A549 (cell line): ENCODE measurements at regions not wholly inside any gene's neighbourhood (a gene's known extent, or its start where the extent isn't known, plus 50 kb on each side); places are given as distances from the start of the nearest gene placed in this dataset.
"Not testable (repeated sequence)": the region's sequence is repeated elsewhere in the genome, so short reads cannot be mapped to it uniquely, and the experiment has no call there.

ENCODE experiments used
- ATAC-seq, 2 experiments: fragments of 200-7000 bp in 1 of 2; fragments of >200 bp in 1 of 2; cut with Nextera tagmentation in 1 of 2; cut with Tn5 transposase in 1 of 2; 3 replicates each; pipeline versions ENCODE4 v1.8.0 to v1.9.1; 2018 to 2020; ENCODE audit warnings: mild to moderate bottlenecking in 1 of 2, moderate library complexity in 1 of 2
- CTCF ChIA-PET: fragments of 300-600 bp; sonication (Branson Sonifier 250); formaldehyde crosslinking; extraction: SDS; loops from one replicate; lab custom pipeline; 2021; ENCODE audit warnings: antibody characterized with exemption, inconsistent platforms; lab: Yijun Ruan, JAX
- POLR2A ChIA-PET: fragments of 350-600 bp; formaldehyde crosslinking; extraction: SDS; loops from one replicate; lab custom pipeline; 2021; ENCODE audit warnings: antibody characterized with exemption, inconsistent platforms; lab: Yijun Ruan, JAX
- DNase-seq, 2 experiments: peaks; one replicate each; pipeline versions ENCODE4 v3.0.0 to v3.0.0-alpha.2; 2011 to 2016; ENCODE audit warnings: low read depth in 1 of 2, low spot score in 1 of 2
- FAIRE-seq: peaks from 2 replicates; lab custom pipeline; 2011; peaks lifted over from hg19 to GRCh38; lab: Jason Lieb, UNC
- H3K27ac ChIP-seq, 2 experiments: fragments of >200 bp; sonication (Bioruptor Twin); formaldehyde crosslinking; 3 replicates each; pipeline ENCODE4 v1.5.1; 2016 to 2017
- H3K4me1 ChIP-seq: fragments of >200 bp; sonication (Bioruptor Twin); formaldehyde crosslinking; 3 replicates; pipeline ENCODE4 v1.6.1; 2016
- H3K4me2 ChIP-seq: fragments of >200 bp; sonication (Bioruptor Twin); formaldehyde crosslinking; 3 replicates; pipeline ENCODE4 v1.6.1; 2016
- H3K4me3 ChIP-seq: fragments of >200 bp; sonication (Bioruptor Twin); formaldehyde crosslinking; 3 replicates; pipeline ENCODE4 v1.5.1; 2016
- H3K9me3 ChIP-seq: fragments of >200 bp; sonication (Bioruptor Twin); formaldehyde crosslinking; 3 replicates; pipeline ENCODE4 v1.6.1; 2016
- BHLHE40 ChIP-seq: IDR thresholded peaks from 2 replicates; pipeline ENCODE4 v1.6.1; 2012; ENCODE audit warnings: low read depth, low read length, inconsistent platforms
- CBX2 ChIP-seq: fragments of 200-600 bp; sonication (generic); IDR thresholded peaks from 2 replicates; pipeline ENCODE4 v1.6.1; 2016; ENCODE audit warnings: low read depth, mild to moderate bottlenecking, borderline replicate concordance
- CBX8 ChIP-seq: fragments of 200-600 bp; sonication (generic); IDR thresholded peaks from 2 replicates; pipeline ENCODE4 v1.6.1; 2016
- CEBPB ChIP-seq, 2 experiments: fragments of >200 bp in 1 of 2; sonication (Bioruptor Twin) in 1 of 2; formaldehyde crosslinking in 1 of 2; IDR thresholded peaks; 2 replicates each; pipeline ENCODE4 v1.6.1; 2012 to 2016
- EP300 ChIP-seq, 2 experiments: fragments of >200 bp; sonication (Bioruptor Twin); formaldehyde crosslinking; IDR thresholded peaks; 2 replicates in 1 of 2; 3 replicates in 1 of 2; pipeline ENCODE4 v1.6.1; 2016 to 2017
- HDAC2 ChIP-seq: fragments of 200-600 bp; sonication (generic); IDR thresholded peaks from 2 replicates; pipeline ENCODE4 v1.6.1; 2016
- HOXB5 ChIP-seq: fragments of 250-450 bp; sonication (Bioruptor Pico); IDR thresholded peaks from 2 replicates; pipeline ENCODE4 v1.5.0; 2020; ENCODE audit warnings: mild to moderate bottlenecking, moderate library complexity
- JUNB ChIP-seq: fragments of >200 bp; sonication (Bioruptor Twin); formaldehyde crosslinking; IDR thresholded peaks from 2 replicates; pipeline ENCODE4 v1.6.1; 2016
- MYC ChIP-seq: IDR thresholded peaks from 2 replicates; pipeline ENCODE4 v1.6.1; 2012; ENCODE audit warnings: mild to moderate bottlenecking, inconsistent platforms, low read length, improper control_type of control experiment, borderline replicate concordance
- NFE2L2 ChIP-seq: fragments of 150-350 bp; conservative IDR thresholded peaks from 2 replicates; pipeline ENCODE4 v1.6.1; 2014; ENCODE audit warnings: low read length
- NPAS2 ChIP-seq: fragments of 250-450 bp; sonication (Bioruptor Pico); IDR thresholded peaks from 2 replicates; pipeline ENCODE4 v1.8.0; 2022; ENCODE audit warnings: mild to moderate bottlenecking, moderate library complexity, borderline replicate concordance
- PHF8 ChIP-seq: fragments of 200-600 bp; sonication (generic); IDR thresholded peaks from 2 replicates; pipeline ENCODE4 v1.6.1; 2016; ENCODE audit warnings: low read depth, mild to moderate bottlenecking, antibody characterized with exemption, moderate library complexity, borderline replicate concordance
- SMC3 ChIP-seq: fragments of >200 bp; sonication (Bioruptor Twin); formaldehyde crosslinking; IDR thresholded peaks from 3 replicates; pipeline ENCODE4 v1.6.1; 2018; ENCODE audit warnings: inconsistent platforms
- SREBF2 ChIP-seq: fragments of 450-650 bp; IDR thresholded peaks from 2 replicates; pipeline ENCODE4 v1.6.1; 2014; ENCODE audit warnings: mild to moderate bottlenecking, moderate library complexity
- TFCP2L1 ChIP-seq: fragments of 250-450 bp; sonication (Bioruptor Pico); IDR thresholded peaks from 2 replicates; pipeline ENCODE4 v1.5.0; 2021; ENCODE audit warnings: mild to moderate bottlenecking
- TP53 ChIP-seq: fragments of 250-450 bp; sonication (Bioruptor Pico); IDR thresholded peaks from 2 replicates; pipeline ENCODE4 v1.5.0; 2021; ENCODE audit warnings: mild to moderate bottlenecking, moderate library complexity
- WGBS: methylation state at CpG from one replicate; pipeline ENCODE4 v1.1.6; 2017; ENCODE audit errors: missing lambda C conversion rate; 5-methylcytosine and 5-hydroxymethylcytosine counted together
- TF ChIP-seq, protein P1 (sequence below): fragments of 250-450 bp; sonication (Bioruptor Pico); IDR thresholded peaks from 2 replicates; pipeline ENCODE4 v1.5.0; 2020; ENCODE audit warnings: low read depth, mild to moderate bottlenecking, moderate library complexity
- TF ChIP-seq, protein P2 (sequence below): IDR thresholded peaks from 2 replicates; pipeline ENCODE4 v1.6.1; 2012; ENCODE audit warnings: low read depth, borderline replicate concordance
- TF ChIP-seq, protein P3 (sequence below): IDR thresholded peaks from 2 replicates; pipeline ENCODE4 v1.6.1; 2012
- TF ChIP-seq, protein P4 (sequence below): fragments of 200-600 bp; sonication (generic); IDR thresholded peaks from 2 replicates; pipeline ENCODE4 v1.6.1; 2016; ENCODE audit warnings: antibody characterized with exemption, mild to moderate bottlenecking, moderate library complexity

DNA sequence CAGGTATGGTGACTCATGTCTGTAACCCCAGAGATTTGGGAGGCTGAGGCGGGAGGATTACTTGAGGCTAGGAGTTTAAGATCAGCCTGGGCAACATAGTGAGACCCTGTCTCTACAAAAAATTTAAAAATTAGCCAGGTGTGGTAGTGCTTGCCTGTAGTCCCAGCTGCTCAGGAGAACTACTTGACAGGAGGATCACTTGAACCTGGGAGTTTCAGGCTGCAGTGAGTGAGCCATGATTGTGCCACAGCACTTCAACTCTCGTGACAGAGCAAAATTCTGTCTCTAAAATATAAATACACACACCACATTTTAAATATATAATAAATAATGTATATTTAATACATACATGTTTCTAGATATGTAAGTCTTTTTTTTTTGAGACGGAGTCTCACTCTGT, 53.5 kb upstream of the TEX264 start:
- no peak for TF ChIP-seq CBX2
- TF ChIP-seq JUNB: no peak
- TF ChIP-seq, protein P1, sequence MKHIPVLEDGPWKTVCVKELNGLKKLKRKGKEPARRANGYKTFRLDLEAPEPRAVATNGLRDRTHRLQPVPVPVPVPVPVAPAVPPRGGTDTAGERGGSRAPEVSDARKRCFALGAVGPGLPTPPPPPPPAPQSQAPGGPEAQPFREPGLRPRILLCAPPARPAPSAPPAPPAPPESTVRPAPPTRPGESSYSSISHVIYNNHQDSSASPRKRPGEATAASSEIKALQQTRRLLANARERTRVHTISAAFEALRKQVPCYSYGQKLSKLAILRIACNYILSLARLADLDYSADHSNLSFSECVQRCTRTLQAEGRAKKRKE (CRISPR knock-in tag): no peak
- TF ChIP-seq, protein P2, sequence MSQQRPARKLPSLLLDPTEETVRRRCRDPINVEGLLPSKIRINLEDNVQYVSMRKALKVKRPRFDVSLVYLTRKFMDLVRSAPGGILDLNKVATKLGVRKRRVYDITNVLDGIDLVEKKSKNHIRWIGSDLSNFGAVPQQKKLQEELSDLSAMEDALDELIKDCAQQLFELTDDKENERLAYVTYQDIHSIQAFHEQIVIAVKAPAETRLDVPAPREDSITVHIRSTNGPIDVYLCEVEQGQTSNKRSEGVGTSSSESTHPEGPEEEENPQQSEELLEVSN: no peak
- TF ChIP-seq SREBF2: no peak
- TF ChIP-seq EP300 (IDR thresholded peaks at IDR 0.05): no peak
- TF ChIP-seq CEBPB (IDR thresholded peaks at IDR 0.05): no peak
- TF ChIP-seq TFCP2L1 (CRISPR knock-in tag): no peak
- no peak for TF ChIP-seq TP53 (CRISPR knock-in tag)
- no peak for TF ChIP-seq SMC3
- no peak for TF ChIP-seq NPAS2
- no peak for TF ChIP-seq HOXB5
- TF ChIP-seq, protein P3, sequence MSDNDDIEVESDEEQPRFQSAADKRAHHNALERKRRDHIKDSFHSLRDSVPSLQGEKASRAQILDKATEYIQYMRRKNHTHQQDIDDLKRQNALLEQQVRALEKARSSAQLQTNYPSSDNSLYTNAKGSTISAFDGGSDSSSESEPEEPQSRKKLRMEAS: no peak
- no peak for TF ChIP-seq CBX8
- no peak for TF ChIP-seq NFE2L2
- no peak for TF ChIP-seq HDAC2
- no peak for TF ChIP-seq PHF8
- ATAC-seq (no peak), FAIRE-seq (no peak), DNase-seq (no peak)
- POLR2A ChIA-PET: no interaction called here
- Histone ChIP-seq H3K4me2 (no peak overlapping the region), H3K9me3 (no peaks in the 10 kb centered on the region), H3K4me1 (peaks cover 17% of the 10 kb centered on the region), H3K4me3 (no peak overlapping the region), H3K27ac (no peak overlapping the region)
- CTCF ChIA-PET: interaction anchor here (1.5 kb wide), 1 partner anchor 51 kb away, joined by 6 read pairs; no protein-coding TSS in a partner anchor
- WGBS: 90% methylated on average over 3 of the region's 3 CpGs

DNA sequence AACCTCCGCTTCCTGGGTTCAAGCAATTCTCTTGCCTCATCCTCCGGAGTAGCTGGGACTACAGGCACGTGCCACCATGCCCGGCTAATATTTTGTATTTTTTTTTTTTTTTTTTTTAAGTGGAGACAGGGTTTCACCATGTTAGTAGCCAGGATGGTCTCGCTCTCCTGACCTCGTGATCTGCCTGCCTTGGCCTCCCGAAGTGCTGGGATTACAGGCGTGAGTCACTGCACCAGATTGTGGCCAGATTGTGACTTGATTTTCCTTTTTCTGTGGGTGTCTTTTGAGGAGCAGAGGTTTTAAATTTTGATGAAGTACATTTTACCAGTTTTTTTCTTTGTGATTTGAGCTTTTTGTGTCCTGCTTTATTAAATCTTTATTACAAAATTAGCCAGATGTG, 53.0 kb upstream of the TEX264 start:
- FAIRE-seq, H3K27ac ChIP-seq, H3K9me3 ChIP-seq, H3K4me3 ChIP-seq, ATAC-seq, DNase-seq, POLR2A ChIA-PET, H3K4me2 ChIP-seq: not testable (repeated sequence)
- H3K4me1 ChIP-seq: peaks cover 17% of the 10 kb centered on the region
- CTCF ChIA-PET: interaction anchor here (1.5 kb wide), 1 partner anchor 51 kb away, joined by 6 read pairs; no protein-coding TSS in a partner anchor
- WGBS: 89% methylated on average over 8 of the region's 8 CpGs

DNA sequence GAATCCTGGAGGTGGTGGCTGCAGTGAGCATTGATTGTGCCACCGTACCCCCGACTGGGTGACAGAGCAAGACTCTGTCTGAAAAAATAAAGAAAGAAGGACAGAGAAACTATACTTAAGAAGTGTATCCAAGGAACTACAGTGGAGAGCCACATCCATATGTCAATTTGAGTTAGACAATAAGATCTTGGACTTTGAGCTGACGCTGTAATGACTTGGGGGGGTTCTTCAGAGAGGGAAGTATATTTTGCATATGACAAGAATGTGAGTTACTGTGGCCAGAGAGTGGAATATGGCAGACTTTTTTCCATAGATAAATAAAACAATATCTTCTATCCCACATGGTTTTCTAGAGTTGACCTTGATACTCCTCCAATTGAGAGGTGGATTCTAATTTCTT, 52.6 kb upstream of the TEX264 start:
- no peak for DNase-seq

More for the DNA sequence above, 52.6 kb upstream of the TEX264 start:
- FAIRE-seq (no peak), ATAC-seq (no peak)
- 93% methylated on average over 3 of the region's 3 CpGs for WGBS
- Histone ChIP-seq H3K27ac (no peak overlapping the region), H3K9me3 (no peaks in the 10 kb centered on the region), H3K4me3 (no peak overlapping the region), H3K4me2 (no peak overlapping the region), H3K4me1 (peaks cover 17% of the 10 kb centered on the region)
- TF ChIP-seq, protein P4, sequence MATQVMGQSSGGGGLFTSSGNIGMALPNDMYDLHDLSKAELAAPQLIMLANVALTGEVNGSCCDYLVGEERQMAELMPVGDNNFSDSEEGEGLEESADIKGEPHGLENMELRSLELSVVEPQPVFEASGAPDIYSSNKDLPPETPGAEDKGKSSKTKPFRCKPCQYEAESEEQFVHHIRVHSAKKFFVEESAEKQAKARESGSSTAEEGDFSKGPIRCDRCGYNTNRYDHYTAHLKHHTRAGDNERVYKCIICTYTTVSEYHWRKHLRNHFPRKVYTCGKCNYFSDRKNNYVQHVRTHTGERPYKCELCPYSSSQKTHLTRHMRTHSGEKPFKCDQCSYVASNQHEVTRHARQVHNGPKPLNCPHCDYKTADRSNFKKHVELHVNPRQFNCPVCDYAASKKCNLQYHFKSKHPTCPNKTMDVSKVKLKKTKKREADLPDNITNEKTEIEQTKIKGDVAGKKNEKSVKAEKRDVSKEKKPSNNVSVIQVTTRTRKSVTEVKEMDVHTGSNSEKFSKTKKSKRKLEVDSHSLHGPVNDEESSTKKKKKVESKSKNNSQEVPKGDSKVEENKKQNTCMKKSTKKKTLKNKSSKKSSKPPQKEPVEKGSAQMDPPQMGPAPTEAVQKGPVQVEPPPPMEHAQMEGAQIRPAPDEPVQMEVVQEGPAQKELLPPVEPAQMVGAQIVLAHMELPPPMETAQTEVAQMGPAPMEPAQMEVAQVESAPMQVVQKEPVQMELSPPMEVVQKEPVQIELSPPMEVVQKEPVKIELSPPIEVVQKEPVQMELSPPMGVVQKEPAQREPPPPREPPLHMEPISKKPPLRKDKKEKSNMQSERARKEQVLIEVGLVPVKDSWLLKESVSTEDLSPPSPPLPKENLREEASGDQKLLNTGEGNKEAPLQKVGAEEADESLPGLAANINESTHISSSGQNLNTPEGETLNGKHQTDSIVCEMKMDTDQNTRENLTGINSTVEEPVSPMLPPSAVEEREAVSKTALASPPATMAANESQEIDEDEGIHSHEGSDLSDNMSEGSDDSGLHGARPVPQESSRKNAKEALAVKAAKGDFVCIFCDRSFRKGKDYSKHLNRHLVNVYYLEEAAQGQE: no peak
- no peak for TF ChIP-seq MYC
- no peak for TF ChIP-seq BHLHE40
- CTCF ChIA-PET: interaction anchor here (1.5 kb wide), 1 partner anchor 51 kb away, joined by 6 read pairs; no protein-coding TSS in a partner anchor
- POLR2A ChIA-PET: no interaction called here
